Neural progenitor cell (in vitro differentiated cells): ENCODE measurements at regions not wholly inside any gene's neighbourhood (a gene's known extent, or its start where the extent isn't known, plus 50 kb on each side); places are given as distances from the start of the nearest gene placed in this dataset.

Experiments
- DNase-seq: peaks from one replicate; pipeline ENCODE4 v3.0.0-alpha.2; 2016; ENCODE audit warnings: low spot score
- H2AFZ ChIP-seq: fragments of 200-600 bp; sonication (generic); replicated peaks from 2 replicates; pipeline ENCODE4 v1.6.1; 2016; ENCODE audit warnings: antibody characterized with exemption
- H3F3A ChIP-seq: fragments of 200-600 bp; sonication (generic); 2 replicates; pipeline ENCODE4 v1.6.1; 2016; ENCODE audit warnings: antibody characterized with exemption, low read depth
- H3K27ac ChIP-seq: fragments of 200-600 bp; sonication (generic); 2 replicates; pipeline ENCODE4 v1.5.1; 2016; ENCODE audit warnings: mild to moderate bottlenecking
- H3K27me3 ChIP-seq: fragments of 200-600 bp; sonication (generic); 2 replicates; pipeline ENCODE4 v1.6.1; 2016; ENCODE audit warnings: mild to moderate bottlenecking, moderate library complexity
- H3K36me3 ChIP-seq: fragments of 200-600 bp; sonication (generic); 2 replicates; pipeline ENCODE4 v1.5.1; 2016
- H3K4me1 ChIP-seq: fragments of 200-600 bp; sonication (generic); 2 replicates; pipeline ENCODE4 v1.6.1; 2016; ENCODE audit warnings: mixed run types
- H3K4me2 ChIP-seq: fragments of 200-600 bp; sonication (generic); 2 replicates; pipeline ENCODE4 v1.6.1; 2016
- H3K4me3 ChIP-seq: fragments of 200-600 bp; sonication (generic); 2 replicates; pipeline ENCODE4 v1.5.1; 2016
- H3K79me2 ChIP-seq: fragments of 200-600 bp; sonication (generic); 2 replicates; pipeline ENCODE4 v1.6.1; 2016; ENCODE audit warnings: low read depth
- H3K9ac ChIP-seq: fragments of 200-600 bp; sonication (generic); 2 replicates; pipeline ENCODE4 v1.6.1; 2016
- H3K9me3 ChIP-seq: fragments of 200-600 bp; sonication (generic); 2 replicates; pipeline ENCODE4 v1.5.1; 2016; ENCODE audit warnings: low read depth
- H4K20me1 ChIP-seq: fragments of 200-600 bp; sonication (generic); 2 replicates; pipeline ENCODE4 v1.6.1; 2016; ENCODE audit warnings: low read depth
- H3K27ac Mint-ChIP-seq: 3 replicates; pipeline ENCODE4 v1.8.0; 2021; ENCODE audit warnings: mixed read lengths
- H3K27me3 Mint-ChIP-seq: 2 replicates; pipeline ENCODE4 v1.8.0; 2022; ENCODE audit warnings: low read depth, mild to moderate bottlenecking, inconsistent platforms, moderate library complexity, mixed read lengths; ENCODE audit not compliant: insufficient read depth
- H3K36me3 Mint-ChIP-seq: 3 replicates; pipeline ENCODE4 v1.8.0; 2021; ENCODE audit warnings: mixed read lengths
- H3K4me1 Mint-ChIP-seq: 3 replicates; pipeline ENCODE4 v1.8.0; 2021; ENCODE audit warnings: mixed read lengths
- H3K4me3 Mint-ChIP-seq: 3 replicates; pipeline ENCODE4 v1.8.0; 2021; ENCODE audit warnings: mild to moderate bottlenecking, moderate library complexity, mixed read lengths
- H3K9me3 Mint-ChIP-seq: 3 replicates; pipeline ENCODE4 v1.8.0; 2020; ENCODE audit warnings: mixed read lengths
- EZH2 ChIP-seq: fragments of 200-600 bp; sonication (generic); IDR thresholded peaks from 2 replicates; pipeline ENCODE4 v1.6.1; 2017; ENCODE audit warnings: antibody characterized with exemption, mild to moderate bottlenecking, moderate library complexity
- EZH2phosphoT487 ChIP-seq: fragments of 200-600 bp; sonication (generic); IDR thresholded peaks from 2 replicates; pipeline ENCODE4 v1.6.1; 2017; ENCODE audit warnings: antibody characterized with exemption
- TF ChIP-seq, protein P1 (sequence below): fragments of 200-600 bp; sonication (generic); IDR thresholded peaks from 2 replicates; pipeline ENCODE4 v1.5.1; 2017; ENCODE audit warnings: antibody characterized with exemption, mild to moderate bottlenecking

GRCh38 chr9:90287567-90288274, 354.9 kb downstream of the DIRAS2 start:
- Histone ChIP-seq H3K4me3 (no peak overlapping the region), H3K36me3 (no peaks in the 10 kb centered on the region), H3K9me3 (no peaks in the 10 kb centered on the region), H3K27me3 (no peaks in the 10 kb centered on the region), H3K79me2 (no peaks in the 10 kb centered on the region), H3F3A (no peaks in the 10 kb centered on the region), H3K4me2 (no peak overlapping the region), H3K27ac (no peak overlapping the region), H3K9ac (no peak overlapping the region), H4K20me1 (no peaks in the 10 kb centered on the region), H2AFZ (peak overlapping the region; percentile 51), H3K4me1 (no peaks in the 10 kb centered on the region)
- Mint-ChIP-seq H3K4me3 (no peak overlapping the region), H3K27ac (no peak overlapping the region), H3K4me1 (no peaks in the 10 kb centered on the region), H3K27me3 (no peaks in the 10 kb centered on the region), H3K9me3 (no peaks in the 10 kb centered on the region), H3K36me3 (no peaks in the 10 kb centered on the region)
- TF ChIP-seq, protein P1, sequence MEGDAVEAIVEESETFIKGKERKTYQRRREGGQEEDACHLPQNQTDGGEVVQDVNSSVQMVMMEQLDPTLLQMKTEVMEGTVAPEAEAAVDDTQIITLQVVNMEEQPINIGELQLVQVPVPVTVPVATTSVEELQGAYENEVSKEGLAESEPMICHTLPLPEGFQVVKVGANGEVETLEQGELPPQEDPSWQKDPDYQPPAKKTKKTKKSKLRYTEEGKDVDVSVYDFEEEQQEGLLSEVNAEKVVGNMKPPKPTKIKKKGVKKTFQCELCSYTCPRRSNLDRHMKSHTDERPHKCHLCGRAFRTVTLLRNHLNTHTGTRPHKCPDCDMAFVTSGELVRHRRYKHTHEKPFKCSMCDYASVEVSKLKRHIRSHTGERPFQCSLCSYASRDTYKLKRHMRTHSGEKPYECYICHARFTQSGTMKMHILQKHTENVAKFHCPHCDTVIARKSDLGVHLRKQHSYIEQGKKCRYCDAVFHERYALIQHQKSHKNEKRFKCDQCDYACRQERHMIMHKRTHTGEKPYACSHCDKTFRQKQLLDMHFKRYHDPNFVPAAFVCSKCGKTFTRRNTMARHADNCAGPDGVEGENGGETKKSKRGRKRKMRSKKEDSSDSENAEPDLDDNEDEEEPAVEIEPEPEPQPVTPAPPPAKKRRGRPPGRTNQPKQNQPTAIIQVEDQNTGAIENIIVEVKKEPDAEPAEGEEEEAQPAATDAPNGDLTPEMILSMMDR = no peak
- TF ChIP-seq EZH2 (no peak), EZH2phosphoT487 (no peak)
- DNase-seq = no peak

DNA sequence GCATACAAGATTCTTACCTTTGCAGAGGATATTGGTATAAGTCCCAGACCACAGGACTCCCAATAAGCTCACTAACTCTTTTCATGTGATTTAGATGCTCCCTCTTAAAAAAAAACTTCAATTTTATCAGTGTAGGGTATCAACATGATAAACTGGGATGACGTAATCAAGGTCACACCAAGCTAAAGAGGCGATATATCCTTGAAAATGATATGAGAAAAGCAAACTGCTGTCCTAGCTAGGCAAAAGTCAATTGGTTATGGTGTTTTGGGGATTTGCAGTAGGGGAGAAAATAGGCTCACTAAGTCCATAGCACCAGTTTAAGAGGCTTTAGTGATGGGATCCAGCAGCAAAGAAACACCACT, 354.4 kb downstream of the DIRAS2 start:
- Histone ChIP-seq H3K4me2 (no peak overlapping the region), H3K9ac (no peak overlapping the region), H3K36me3 (no peaks in the 10 kb centered on the region), H3K79me2 (no peaks in the 10 kb centered on the region), H3F3A (no peaks in the 10 kb centered on the region), H3K27me3 (no peaks in the 10 kb centered on the region), H3K4me3 (no peak overlapping the region), H2AFZ (peak overlapping the region; percentile 51), H3K4me1 (no peaks in the 10 kb centered on the region), H4K20me1 (no peaks in the 10 kb centered on the region), H3K9me3 (no peaks in the 10 kb centered on the region), H3K27ac (no peak overlapping the region)
- H3K27me3 Mint-ChIP-seq = no peaks in the 10 kb centered on the region
- no peaks in the 10 kb centered on the region for H3K9me3 Mint-ChIP-seq
- H3K4me3 Mint-ChIP-seq = no peak overlapping the region
- no peaks in the 10 kb centered on the region for H3K4me1 Mint-ChIP-seq
- H3K27ac Mint-ChIP-seq = no peak overlapping the region
- no peaks in the 10 kb centered on the region for H3K36me3 Mint-ChIP-seq
- no peak for TF ChIP-seq EZH2
- TF ChIP-seq, protein P1 = no peak
- DNase-seq = no peak

GRCh38 chr9:90290716-90291485, 351.7 kb downstream of the DIRAS2 start:
- H3K9me3 Mint-ChIP-seq = no peaks in the 10 kb centered on the region
- Histone ChIP-seq H3K9me3 (no peaks in the 10 kb centered on the region), H3K79me2 (no peaks in the 10 kb centered on the region), H3K36me3 (no peaks in the 10 kb centered on the region), H3K27ac (no peak overlapping the region), H3K9ac (no peak overlapping the region), H3F3A (no peaks in the 10 kb centered on the region), H2AFZ (no peak overlapping the region), H3K27me3 (no peaks in the 10 kb centered on the region), H3K4me2 (no peak overlapping the region), H3K4me1 (no peaks in the 10 kb centered on the region), H4K20me1 (no peaks in the 10 kb centered on the region), H3K4me3 (no peak overlapping the region)
- peaks cover 3% of the 10 kb centered on the region for H3K4me1 Mint-ChIP-seq
- H3K27me3 Mint-ChIP-seq = peaks cover under 1% of the 10 kb centered on the region
- H3K36me3 Mint-ChIP-seq = no peaks in the 10 kb centered on the region
- TF ChIP-seq EZH2 = no peak
- TF ChIP-seq, protein P1 = no peak
- no peak for TF ChIP-seq EZH2phosphoT487
- H3K4me3 Mint-ChIP-seq = no peak overlapping the region
- no peak for DNase-seq
- no peak overlapping the region for H3K27ac Mint-ChIP-seq
